H9 (cell line): ENCODE measurements at regions not wholly inside any gene's neighbourhood (a gene's known extent, or its start where the extent isn't known, plus 50 kb on each side); places are given as distances from the start of the nearest gene placed in this dataset.

Experiments
- DNase-seq: peaks from one replicate; pipeline ENCODE4 v3.0.0-alpha.2; 2017
- H2AFZ ChIP-seq: one replicate; pipeline ENCODE4 v1.6.1; 2013; ENCODE audit warnings: mild to moderate bottlenecking, low read length, control low read depth, moderate library complexity
- H2AK5ac ChIP-seq: 2 replicates; pipeline ENCODE4 v1.6.1; 2013; ENCODE audit warnings: low read length, control low read depth, mixed read lengths; ENCODE audit not compliant: insufficient read length
- H2BK120ac ChIP-seq: one replicate; pipeline ENCODE4 v1.6.1; 2013; ENCODE audit warnings: low read depth, mild to moderate bottlenecking, low read length, control low read depth, inconsistent platforms; ENCODE audit not compliant: poor library complexity, severe bottlenecking
- H2BK12ac ChIP-seq: 2 replicates; pipeline ENCODE4 v1.6.1; 2013; ENCODE audit warnings: low read length, control low read depth, mixed read lengths, low read depth; ENCODE audit not compliant: insufficient read length
- H2BK15ac ChIP-seq: 2 replicates; pipeline ENCODE4 v1.6.1; 2013; ENCODE audit warnings: low read depth, low read length, control low read depth
- H2BK20ac ChIP-seq: one replicate; pipeline ENCODE4 v1.6.1; 2013; ENCODE audit warnings: low read depth, mild to moderate bottlenecking, low read length, control low read depth, inconsistent platforms; ENCODE audit not compliant: poor library complexity, severe bottlenecking
- H2BK5ac ChIP-seq: 2 replicates; pipeline ENCODE4 v1.6.1; 2013; ENCODE audit warnings: low read length, control low read depth, mixed read lengths; ENCODE audit not compliant: insufficient read length
- H3K14ac ChIP-seq: 2 replicates; pipeline ENCODE4 v1.6.1; 2013; ENCODE audit warnings: low read length, control low read depth; ENCODE audit not compliant: insufficient read depth
- H3K18ac ChIP-seq: 2 replicates; pipeline ENCODE4 v1.6.1; 2013; ENCODE audit warnings: low read depth, mild to moderate bottlenecking, mixed read lengths, low read length, control low read depth; ENCODE audit not compliant: insufficient read length
- H3K23ac ChIP-seq: 2 replicates; pipeline ENCODE4 v1.6.1; 2013; ENCODE audit warnings: low read length, control low read depth, mixed read lengths, low read depth; ENCODE audit not compliant: insufficient read length
- H3K23me2 ChIP-seq: 2 replicates; pipeline ENCODE4 v1.6.1; 2013; ENCODE audit warnings: low read depth, mild to moderate bottlenecking, mixed read lengths, low read length, control low read depth; ENCODE audit not compliant: insufficient read length, poor library complexity, severe bottlenecking
- H3K27ac ChIP-seq: 2 replicates; pipeline ENCODE4 v1.5.1; 2013; ENCODE audit warnings: low read length, control low read depth, mixed read lengths, low read depth; ENCODE audit not compliant: insufficient read length
- H3K27me3 ChIP-seq: 2 replicates; pipeline ENCODE4 v1.6.1; 2013; ENCODE audit warnings: low read length, control low read depth, inconsistent platforms; ENCODE audit not compliant: insufficient read depth
- H3K4ac ChIP-seq: 2 replicates; pipeline ENCODE4 v1.6.1; 2013; ENCODE audit warnings: low read depth, mild to moderate bottlenecking, control low read depth, inconsistent platforms, low read length, moderate library complexity
- H3K4me1 ChIP-seq: 2 replicates; pipeline ENCODE4 v1.6.1; 2013; ENCODE audit warnings: low read length, control low read depth, inconsistent platforms; ENCODE audit not compliant: insufficient read depth
- H3K4me2 ChIP-seq: 2 replicates; pipeline ENCODE4 v1.6.1; 2013; ENCODE audit warnings: low read length, control low read depth, mixed read lengths; ENCODE audit not compliant: insufficient read length, insufficient read depth
- H3K56ac ChIP-seq: 2 replicates; pipeline ENCODE4 v1.6.1; 2013; ENCODE audit warnings: low read depth, mild to moderate bottlenecking, mixed read lengths, low read length, control low read depth; ENCODE audit not compliant: insufficient read length
- H3K79me1 ChIP-seq: 2 replicates; pipeline ENCODE4 v1.6.1; 2013; ENCODE audit warnings: low read depth, mild to moderate bottlenecking, moderate library complexity, low read length, control low read depth, inconsistent platforms; ENCODE audit not compliant: insufficient read depth, poor library complexity, severe bottlenecking
- H3K79me2 ChIP-seq: 2 replicates; pipeline ENCODE4 v1.6.1; 2013; ENCODE audit warnings: low read length, control low read depth, inconsistent platforms; ENCODE audit not compliant: insufficient read depth
- H3K9ac ChIP-seq: 2 replicates; pipeline ENCODE4 v1.6.1; 2013; ENCODE audit warnings: low read length, control low read depth, mixed read lengths; ENCODE audit not compliant: insufficient read length; ENCODE audit errors: extremely low read depth
- H3K9me3 ChIP-seq: one replicate; pipeline ENCODE4 v1.6.1; 2013; ENCODE audit warnings: low read depth, low read length, inconsistent platforms; ENCODE audit not compliant: control insufficient read depth
- H3T11ph ChIP-seq: one replicate; pipeline ENCODE4 v1.6.1; 2013; ENCODE audit warnings: mild to moderate bottlenecking, low read length, control low read depth, inconsistent platforms
- H4K20me1 ChIP-seq: one replicate; pipeline ENCODE4 v1.6.1; 2013; ENCODE audit not compliant: control insufficient read depth, insufficient read length, insufficient read depth
- H4K5ac ChIP-seq: 2 replicates; pipeline ENCODE4 v1.6.1; 2013; ENCODE audit warnings: low read depth, mild to moderate bottlenecking, mixed read lengths, low read length, control low read depth; ENCODE audit not compliant: insufficient read length
- H4K8ac ChIP-seq: replicated peaks from 2 replicates; pipeline ENCODE4 v1.6.1; 2013; ENCODE audit warnings: low read length, control low read depth, mixed read lengths, low read depth; ENCODE audit not compliant: insufficient read length
- H4K91ac ChIP-seq: 2 replicates; pipeline ENCODE4 v1.6.1; 2013; ENCODE audit warnings: low read depth, mild to moderate bottlenecking, moderate library complexity, mixed read lengths, low read length, control low read depth; ENCODE audit not compliant: insufficient read length
- H3K27ac Mint-ChIP-seq, 3 experiments: 2 replicates in 2 of 3; 3 replicates in 1 of 3; pipeline ENCODE4 v1.8.0; 2020 to 2021; ENCODE audit warnings: mixed read lengths in 3 of 3, mild to moderate bottlenecking in 1 of 3, moderate library complexity in 1 of 3
- H3K27me3 Mint-ChIP-seq: 2 replicates; pipeline ENCODE4 v1.8.0; 2021; ENCODE audit warnings: low read depth, mild to moderate bottlenecking, moderate library complexity, mixed read lengths
- H3K36me3 Mint-ChIP-seq, 3 experiments: 2 replicates in 2 of 3; 3 replicates in 1 of 3; pipeline ENCODE4 v1.8.0; 2020 to 2021; ENCODE audit warnings: low read depth in 3 of 3, mixed read lengths in 3 of 3; ENCODE audit not compliant: insufficient read depth in 1 of 3
- H3K4me1 Mint-ChIP-seq, 2 experiments: 2 replicates each; pipeline ENCODE4 v1.8.0; 2020; ENCODE audit warnings: mixed read lengths in 2 of 2
- H3K4me3 Mint-ChIP-seq, 2 experiments: 2 replicates in 1 of 2; 3 replicates in 1 of 2; pipeline ENCODE4 v1.8.0; 2020 to 2021; ENCODE audit warnings: mild to moderate bottlenecking in 2 of 2, mixed read lengths in 2 of 2, moderate library complexity in 1 of 2
- H3K9me3 Mint-ChIP-seq, 2 experiments: 2 replicates in 1 of 2; 3 replicates in 1 of 2; pipeline ENCODE4 v1.8.0; 2020; ENCODE audit warnings: mild to moderate bottlenecking in 2 of 2, mixed read lengths in 2 of 2, moderate library complexity in 1 of 2
- WGBS: extraction: QIAGEN DNeasy Blood & Tissue Kit; methylation state at CpG from one replicate; pipeline ENCODE4 v1.1.7; 2013; ENCODE audit warnings: missing lambda C conversion rate, low lambda C conversion rate, mixed read lengths; ENCODE audit not compliant: insufficient read length; ENCODE audit errors: extremely low coverage; 5-methylcytosine and 5-hydroxymethylcytosine counted together
- TF ChIP-seq, protein P1 (sequence below): fragments of 200-600 bp; sonication (generic); conservative IDR thresholded peaks from 3 replicates; pipeline ENCODE4 v1.8.0; 2021; ENCODE audit warnings: antibody characterized with exemption, mild to moderate bottlenecking

DNA sequence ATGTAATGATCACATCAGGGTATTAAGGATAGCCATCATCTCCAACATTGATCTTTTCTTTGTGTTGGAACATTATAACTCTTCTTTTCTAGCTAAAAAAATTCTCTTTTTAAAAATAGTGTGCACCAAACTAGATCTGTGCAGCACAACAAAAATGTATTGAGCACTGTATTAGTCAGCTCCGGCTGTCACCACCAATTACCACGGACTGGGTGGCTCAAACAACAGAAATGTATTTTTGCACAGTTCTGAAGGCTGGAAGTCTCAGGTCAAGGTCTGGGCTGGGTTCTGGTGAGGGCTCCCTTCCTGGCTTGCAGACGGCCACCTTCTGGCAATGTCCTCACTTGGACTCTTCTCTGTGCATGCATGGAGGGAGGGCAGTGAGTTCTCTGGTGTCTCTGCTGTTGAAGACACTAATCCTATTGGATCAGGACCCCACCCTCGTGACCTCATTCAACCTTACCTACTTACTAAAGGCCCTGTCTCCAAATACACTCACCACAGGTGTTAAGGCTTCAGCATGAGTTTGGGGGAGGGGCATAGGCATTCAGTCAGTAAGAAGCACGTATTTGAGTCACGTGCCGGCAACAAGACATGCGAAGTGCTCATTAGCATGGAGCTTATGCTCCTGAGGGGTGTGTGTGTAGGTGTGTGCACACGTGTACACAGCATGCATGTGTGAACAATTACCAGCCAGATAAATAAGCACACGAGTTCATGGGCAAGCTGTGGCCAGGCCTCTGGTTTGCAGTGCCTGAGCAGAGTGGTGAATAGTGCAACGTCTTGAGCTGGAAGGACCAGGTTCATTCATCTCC lies 89.4 kb upstream of the SH3PXD2B start:
- H4K91ac ChIP-seq, result no peak overlapping the region
- no peak overlapping the region for H3K56ac ChIP-seq
- DNase-seq, result peak; percentile 22
- H2BK15ac ChIP-seq, result no peak overlapping the region
- Mint-ChIP-seq H3K4me1 (peaks cover 14 to 21% of the 10 kb centered on the region in 2 experiments), H3K36me3 (no peaks in the 10 kb centered on the region), H3K4me3 (no peak overlapping the region), H3K27ac (no peak overlapping the region), H3K9me3 (peaks cover 0 to 3% of the 10 kb centered on the region in 2 experiments; a peak in 2 of 5 replicates), H3K27me3 (peaks cover 33% of the 10 kb centered on the region)
- no peak overlapping the region for H2BK120ac ChIP-seq
- no peak overlapping the region for H4K5ac ChIP-seq
- H2BK12ac ChIP-seq, result no peak overlapping the region
- no peak overlapping the region for H3K27ac ChIP-seq
- H3K4ac ChIP-seq, result no peak overlapping the region
- no peaks in the 10 kb centered on the region for H3K23me2 ChIP-seq
- H3T11ph ChIP-seq, result no peak overlapping the region
- H4K8ac ChIP-seq, result no peak overlapping the region
- no peaks in the 10 kb centered on the region; the same call in 1 of the 2 replicates for H3K4me1 ChIP-seq
- WGBS, result no CpG with 5 or more reads among the region's 11 CpGs
- no peak overlapping the region for H2BK20ac ChIP-seq
- H3K14ac ChIP-seq, result no peak overlapping the region
- H3K79me1 ChIP-seq, result no peaks in the 10 kb centered on the region
- no peak overlapping the region for H3K23ac ChIP-seq
- H3K9ac ChIP-seq, result no peak overlapping the region
- no peak overlapping the region for H2AFZ ChIP-seq
- TF ChIP-seq, protein P1, sequence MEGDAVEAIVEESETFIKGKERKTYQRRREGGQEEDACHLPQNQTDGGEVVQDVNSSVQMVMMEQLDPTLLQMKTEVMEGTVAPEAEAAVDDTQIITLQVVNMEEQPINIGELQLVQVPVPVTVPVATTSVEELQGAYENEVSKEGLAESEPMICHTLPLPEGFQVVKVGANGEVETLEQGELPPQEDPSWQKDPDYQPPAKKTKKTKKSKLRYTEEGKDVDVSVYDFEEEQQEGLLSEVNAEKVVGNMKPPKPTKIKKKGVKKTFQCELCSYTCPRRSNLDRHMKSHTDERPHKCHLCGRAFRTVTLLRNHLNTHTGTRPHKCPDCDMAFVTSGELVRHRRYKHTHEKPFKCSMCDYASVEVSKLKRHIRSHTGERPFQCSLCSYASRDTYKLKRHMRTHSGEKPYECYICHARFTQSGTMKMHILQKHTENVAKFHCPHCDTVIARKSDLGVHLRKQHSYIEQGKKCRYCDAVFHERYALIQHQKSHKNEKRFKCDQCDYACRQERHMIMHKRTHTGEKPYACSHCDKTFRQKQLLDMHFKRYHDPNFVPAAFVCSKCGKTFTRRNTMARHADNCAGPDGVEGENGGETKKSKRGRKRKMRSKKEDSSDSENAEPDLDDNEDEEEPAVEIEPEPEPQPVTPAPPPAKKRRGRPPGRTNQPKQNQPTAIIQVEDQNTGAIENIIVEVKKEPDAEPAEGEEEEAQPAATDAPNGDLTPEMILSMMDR, result no peak
- H3K18ac ChIP-seq, result no peak overlapping the region
- H2AK5ac ChIP-seq, result no peak overlapping the region
- H3K27me3 ChIP-seq, result no peaks in the 10 kb centered on the region
- no peak overlapping the region for H3K4me2 ChIP-seq
- H4K20me1 ChIP-seq, result no peaks in the 10 kb centered on the region
- H2BK5ac ChIP-seq, result no peak overlapping the region
- no peaks in the 10 kb centered on the region for H3K9me3 ChIP-seq
- H3K79me2 ChIP-seq, result no peaks in the 10 kb centered on the region
